HG02970 (cell line): ENCODE measurements at regions not wholly inside any gene's neighbourhood (a gene's known extent, or its start where the extent isn't known, plus 50 kb on each side); places are given as distances from the start of the nearest gene placed in this dataset.
"Not testable (repeated sequence)": the region's sequence is repeated elsewhere in the genome, so short reads cannot be mapped to it uniquely, and the experiment has no call there.

ENCODE experiments used
- ATAC-seq: cut with Tn5 transposase; IDR thresholded peaks from one replicate; pipeline ENCODE4 v1.9.1; 2021; ENCODE audit warnings: mild to moderate bottlenecking, moderate library complexity, moderate number of reproducible peaks; ENCODE audit not compliant: unreplicated experiment, low FRiP score

GRCh38 chr2:59866436-59866835 lies 687.0 kb downstream of the BCL11A start:
- ATAC-seq = no peak

- no peak for ATAC-seq
Observed at GRCh38 chr2:59858540-59858939, 694.9 kb downstream of the BCL11A start.

GRCh38 chr2:59857109-59857508 lies 696.3 kb downstream of the BCL11A start:
- ATAC-seq = no peak

- ATAC-seq = no peak
Observed at GRCh38 chr2:59856391-59856790, 697.1 kb downstream of the BCL11A start.

- no peak for ATAC-seq
Observed at GRCh38 chr2:59853032-59853431, 700.4 kb downstream of the BCL11A start.

GRCh38 chr2:59851836-59852475 lies 701.5 kb downstream of the BCL11A start:
- no peak for ATAC-seq

GRCh38 chr2:59850554-59850953 lies 702.9 kb downstream of the BCL11A start:
- ATAC-seq = no peak

- ATAC-seq = no peak
Observed at GRCh38 chr2:59833941-59834340, 719.5 kb downstream of the BCL11A start.

- ATAC-seq = no peak
Observed at GRCh38 chr2:59830601-59831000, 722.9 kb downstream of the BCL11A start.

- no peak for ATAC-seq
Observed at GRCh38 chr2:59827677-59828076, 725.8 kb downstream of the BCL11A start.

- ATAC-seq = no peak
Observed at GRCh38 chr2:59826177-59826576, 727.3 kb downstream of the BCL11A start.

- no peak for ATAC-seq
Observed at GRCh38 chr2:59824314-59824713, 729.1 kb downstream of the BCL11A start.

- ATAC-seq = no peak
Observed at GRCh38 chr2:59816075-59816474, 737.4 kb downstream of the BCL11A start.

- ATAC-seq = not testable (repeated sequence)
Observed at GRCh38 chr2:59810283-59810682, 743.2 kb downstream of the BCL11A start.

- ATAC-seq = no peak
Observed at GRCh38 chr2:59806486-59806885, 747.0 kb downstream of the BCL11A start.

GRCh38 chr2:59804732-59805131 lies 748.7 kb downstream of the BCL11A start:
- no peak for ATAC-seq

GRCh38 chr2:59803586-59803985 lies 749.9 kb downstream of the BCL11A start:
- ATAC-seq = no peak

- no peak for ATAC-seq
Observed at GRCh38 chr2:59798687-59799232, 754.7 kb downstream of the BCL11A start.

GRCh38 chr2:59791004-59791618 lies 762.3 kb downstream of the BCL11A start:
- no peak for ATAC-seq

GRCh38 chr2:59790186-59791003 lies 763.1 kb downstream of the BCL11A start:
- no peak for ATAC-seq

- no peak for ATAC-seq
Observed at GRCh38 chr2:59789523-59789922, 763.9 kb downstream of the BCL11A start.
